GM18951 (cell line): ENCODE measurements at regions not wholly inside any gene's neighbourhood (a gene's known extent, or its start where the extent isn't known, plus 50 kb on each side); places are given as distances from the start of the nearest gene placed in this dataset.

Experiments
- POLR2A ChIP-seq: IDR thresholded peaks from 4 replicates; pipeline ENCODE4 v1.6.1; 2011; ENCODE audit warnings: mild to moderate bottlenecking; ENCODE audit not compliant: insufficient read length, insufficient read depth; ENCODE audit errors: extremely low read depth
- in situ Hi-C: fragments of 300-500 bp; cut with MboI; formaldehyde crosslinking; loops from one replicate; pipeline ENCODE4 v1.12.0; 2022; ENCODE audit warnings: low sequenced_read_pairs, mixed read lengths, inconsistent platforms; ENCODE audit not compliant: unreplicated experiment

DNA sequence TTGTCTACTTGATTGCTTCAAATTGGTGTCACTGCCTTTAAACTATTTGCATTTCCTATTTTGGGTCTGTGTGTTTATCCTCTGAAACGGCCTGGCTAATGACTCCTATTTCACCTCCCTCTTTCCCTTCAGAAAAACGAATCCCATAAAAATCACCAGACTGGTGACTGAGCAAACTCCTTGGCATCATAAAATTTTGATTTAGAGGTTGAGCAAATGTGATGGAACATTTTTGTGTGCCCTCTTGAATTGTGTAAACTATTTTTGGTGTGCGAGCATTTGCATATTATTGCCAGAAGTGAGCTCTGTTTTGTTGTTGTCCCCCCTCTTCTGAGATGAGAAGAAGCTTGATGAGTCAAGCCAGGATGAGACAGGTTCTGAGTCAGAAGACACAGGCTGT is 316.1 kb downstream of the AJAP1 start:
- in situ Hi-C loops: no loop called here
- TF ChIP-seq POLR2A: no peak

DNA sequence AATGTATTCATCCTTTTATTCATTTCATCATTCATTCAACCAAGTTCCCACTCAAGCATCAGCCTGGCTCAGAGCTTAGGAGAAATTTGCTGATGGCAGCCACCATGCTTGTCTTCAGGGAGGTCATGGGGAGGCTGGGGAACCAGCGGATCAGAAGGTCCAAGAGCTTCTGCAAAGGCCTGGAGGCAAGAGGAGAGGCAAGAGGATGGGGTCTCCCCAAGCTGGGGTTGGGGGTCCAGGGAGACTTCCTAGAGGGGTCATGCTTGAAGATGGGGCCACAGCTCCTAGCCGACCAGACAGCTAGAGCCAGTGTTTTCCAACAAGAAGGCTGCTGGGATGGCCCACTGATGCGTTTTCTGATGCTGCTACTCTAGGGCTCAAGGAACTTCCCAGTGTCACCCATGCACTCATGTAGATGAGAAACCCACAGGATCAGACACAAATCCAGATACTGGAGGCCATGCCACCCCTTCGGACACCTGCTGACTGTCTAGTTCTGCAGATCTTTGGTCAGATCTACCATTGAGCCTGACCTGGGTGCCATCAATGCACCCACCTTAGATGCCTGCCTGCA is 315.2 kb downstream of the AJAP1 start:
- no peak for TF ChIP-seq POLR2A
- in situ Hi-C loops: no loop called here

DNA sequence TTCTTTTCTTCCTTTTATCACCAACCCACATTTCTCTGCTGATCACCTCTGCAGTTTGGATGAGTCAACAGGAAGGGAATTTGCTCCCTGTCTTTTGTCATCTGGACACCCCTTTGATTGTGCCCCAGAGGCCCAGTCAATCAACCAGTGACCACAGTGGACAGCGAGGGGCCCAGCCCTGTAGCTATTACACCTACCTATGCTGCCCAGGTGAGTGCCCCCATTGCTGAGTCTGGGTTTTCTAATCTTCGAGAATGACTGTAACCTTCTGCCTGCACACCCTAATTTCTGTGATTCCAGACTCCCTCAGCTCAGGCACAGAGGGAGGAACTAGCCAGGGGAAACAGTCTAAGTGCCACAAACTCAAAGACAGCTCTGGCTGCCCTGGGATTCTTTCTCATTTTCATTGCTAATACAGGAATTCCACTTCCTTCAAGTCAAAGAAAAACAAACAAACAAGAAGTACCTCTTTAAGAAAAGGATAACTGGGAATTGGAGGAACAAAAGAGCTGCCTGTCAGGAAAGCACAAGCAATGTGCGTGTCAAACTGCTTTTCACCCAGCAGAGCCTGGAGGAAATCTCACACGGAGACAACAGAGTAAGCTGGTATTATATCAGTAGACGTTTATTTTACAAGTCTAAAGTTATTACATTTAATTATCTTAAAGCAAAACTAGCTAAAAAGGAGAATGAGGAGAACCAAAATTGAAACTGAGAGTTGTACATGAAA is 311.1 kb downstream of the AJAP1 start:
- no peak for TF ChIP-seq POLR2A
- in situ Hi-C loops: no loop called here

DNA sequence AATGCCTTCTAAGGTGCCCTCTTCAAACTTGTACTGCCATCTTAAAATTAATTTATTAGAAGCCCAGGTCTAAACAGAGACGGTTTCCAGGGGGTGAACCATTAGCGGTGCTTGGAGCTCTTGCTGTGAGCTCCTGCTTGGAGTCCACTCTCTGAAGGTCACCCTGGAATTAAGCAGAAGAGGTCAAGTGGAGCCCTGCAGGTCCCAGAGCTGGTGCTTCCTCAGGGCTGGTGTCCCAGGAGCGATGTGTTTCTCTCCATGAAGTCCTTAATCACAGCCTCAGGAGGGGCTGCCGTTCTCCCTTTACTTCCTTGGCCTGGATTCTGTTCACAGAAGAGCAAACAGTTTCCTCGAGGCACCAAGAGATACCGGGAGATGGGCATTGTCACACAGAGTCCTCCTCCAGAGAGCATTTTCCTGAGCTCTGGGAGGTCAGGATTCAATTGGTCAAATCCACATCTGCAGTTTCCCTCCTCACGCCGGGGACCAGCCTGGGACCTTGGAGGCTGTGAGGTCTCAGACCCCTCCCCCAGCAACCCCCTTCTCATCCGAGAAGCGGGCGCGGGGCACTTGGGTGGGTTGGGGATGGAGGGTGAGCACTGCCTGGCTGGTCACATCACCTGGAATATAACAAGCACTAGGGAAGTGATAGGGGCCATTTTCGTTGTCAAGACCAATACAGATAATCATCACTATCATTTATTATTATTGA is 310.4 kb downstream of the AJAP1 start:
- in situ Hi-C loops: no loop called here
- no peak for TF ChIP-seq POLR2A

DNA sequence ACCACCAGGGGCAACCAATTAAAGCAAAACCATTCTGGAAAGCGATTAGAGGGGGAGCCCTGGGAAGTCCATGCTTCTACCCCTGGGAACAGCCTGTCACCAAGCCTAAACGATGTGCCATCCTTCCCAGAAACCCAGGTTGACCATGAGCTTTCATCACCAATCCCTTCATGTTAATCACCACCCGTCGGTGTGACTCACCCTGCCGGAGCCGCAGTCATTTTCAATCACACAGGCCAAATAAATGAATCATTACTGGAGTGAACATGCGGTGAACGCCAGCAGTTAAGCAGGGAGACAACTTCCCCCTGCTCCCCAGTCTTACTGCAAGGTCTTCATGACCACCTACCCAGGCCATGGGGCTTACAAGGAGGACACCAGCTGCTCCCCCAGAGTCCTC is 308.8 kb downstream of the AJAP1 start:
- no peak for TF ChIP-seq POLR2A
- in situ Hi-C loops: no loop called here

DNA sequence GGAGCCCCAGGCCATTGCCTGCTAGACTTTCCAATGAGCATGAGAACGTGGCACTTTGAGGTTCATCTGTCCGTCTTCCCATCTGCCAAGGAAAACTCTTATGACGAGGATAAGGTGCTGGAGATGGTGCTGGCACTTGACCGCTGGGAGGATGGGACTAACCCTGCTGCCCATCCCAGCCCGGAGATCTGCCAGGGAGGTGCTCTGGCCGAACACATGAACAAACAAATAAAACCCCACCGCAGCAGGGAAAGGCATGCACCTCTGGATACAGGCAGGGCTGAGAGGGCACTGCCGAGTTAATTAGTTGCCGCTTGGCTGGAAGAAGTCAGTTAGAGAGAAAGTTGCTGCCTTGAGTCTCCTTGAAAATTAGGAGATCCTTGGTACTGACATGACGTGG is 308.4 kb downstream of the AJAP1 start:
- in situ Hi-C loops: no loop called here

DNA sequence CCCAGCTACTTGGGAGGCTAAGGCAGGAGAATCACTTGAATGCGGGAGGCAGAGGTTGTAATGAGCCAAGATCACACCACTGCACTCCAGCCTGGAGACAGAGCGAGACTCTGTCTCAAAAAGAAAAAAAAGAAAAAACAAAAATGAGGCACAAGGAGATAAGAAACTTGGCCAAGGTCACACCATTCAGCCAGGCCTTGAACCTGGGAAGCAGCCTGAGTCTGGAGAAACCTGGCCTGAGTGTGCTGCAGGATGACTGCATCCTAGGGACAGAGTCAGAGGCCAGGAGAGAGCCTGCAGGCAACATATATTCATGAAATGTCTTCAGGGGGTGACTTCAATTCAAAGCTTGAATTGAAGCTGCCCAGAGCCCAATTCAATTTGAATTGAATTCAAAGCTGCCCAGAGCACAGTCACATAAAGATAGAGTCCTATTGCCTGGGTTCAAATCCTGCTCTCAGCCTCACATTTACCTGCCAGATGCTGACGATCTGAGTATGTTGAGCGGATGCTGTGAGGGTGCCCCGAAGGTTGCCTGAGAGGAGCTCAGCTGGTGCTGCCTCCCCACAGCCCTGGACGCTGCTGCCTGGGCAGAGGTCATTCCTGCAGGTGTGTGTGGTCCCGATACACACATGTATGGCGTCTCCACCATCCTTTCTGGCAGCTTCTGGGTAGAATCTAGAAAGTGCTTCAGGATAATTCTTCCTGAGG is 307.7 kb downstream of the AJAP1 start:
- TF ChIP-seq POLR2A: no peak
- in situ Hi-C loops: no loop called here

More for the DNA sequence above, 308.4 kb downstream of the AJAP1 start:
- no peak for TF ChIP-seq POLR2A

DNA sequence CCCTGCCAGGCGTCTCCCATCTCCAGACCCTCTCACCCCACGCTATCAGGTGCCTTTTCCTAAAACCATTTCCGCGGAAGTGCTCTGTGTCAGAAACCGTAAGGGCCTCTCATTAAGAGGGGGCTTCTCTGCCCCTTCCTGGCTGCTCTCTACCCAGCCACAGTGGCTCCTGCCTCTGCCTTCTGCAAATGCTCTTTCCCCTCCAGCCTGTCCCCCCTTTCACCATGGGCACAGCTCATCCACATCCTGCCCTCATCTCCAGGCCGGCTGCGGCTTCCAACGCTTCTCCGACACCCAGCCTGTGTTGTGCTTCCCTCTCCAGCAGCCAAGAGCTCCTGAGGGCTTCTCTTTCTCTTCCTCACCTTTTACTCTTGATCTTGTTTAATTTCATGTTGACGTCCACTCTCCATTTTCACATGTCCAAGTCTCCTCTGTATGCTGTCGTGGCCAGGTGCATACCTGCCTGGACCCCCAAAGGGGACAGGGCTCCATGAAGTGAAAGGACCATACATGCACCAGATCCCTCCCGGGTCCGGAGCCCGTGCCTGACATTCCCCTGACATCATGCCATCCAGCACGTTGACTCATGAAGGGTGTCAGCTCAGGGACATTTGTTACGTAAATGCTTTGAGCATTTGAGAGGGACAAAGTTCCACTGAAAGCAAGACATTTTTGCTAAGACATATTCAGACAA is 306.5 kb downstream of the AJAP1 start:
- no peak for TF ChIP-seq POLR2A
- in situ Hi-C loops: no loop called here

DNA sequence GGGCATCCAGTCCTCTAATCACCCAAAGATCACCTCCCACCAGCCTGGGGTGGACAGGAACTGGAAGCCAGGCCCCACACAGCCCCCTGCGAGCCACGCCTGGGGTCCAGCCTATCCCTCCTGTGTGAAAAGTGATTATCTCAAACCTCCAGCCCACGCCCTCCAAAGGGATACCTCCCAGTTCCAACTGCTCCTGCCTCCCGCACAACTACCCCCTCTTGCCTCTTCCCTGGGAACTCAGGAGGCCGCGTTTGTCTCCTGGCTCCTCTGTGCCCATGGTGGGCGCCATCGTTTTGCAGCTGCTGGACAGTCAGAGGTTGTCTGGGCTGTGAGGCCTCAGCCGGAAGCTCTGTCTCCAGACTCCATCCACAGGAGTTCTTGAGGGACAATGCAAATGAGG is 305.9 kb downstream of the AJAP1 start:
- no peak for TF ChIP-seq POLR2A
- in situ Hi-C loops: no loop called here

DNA sequence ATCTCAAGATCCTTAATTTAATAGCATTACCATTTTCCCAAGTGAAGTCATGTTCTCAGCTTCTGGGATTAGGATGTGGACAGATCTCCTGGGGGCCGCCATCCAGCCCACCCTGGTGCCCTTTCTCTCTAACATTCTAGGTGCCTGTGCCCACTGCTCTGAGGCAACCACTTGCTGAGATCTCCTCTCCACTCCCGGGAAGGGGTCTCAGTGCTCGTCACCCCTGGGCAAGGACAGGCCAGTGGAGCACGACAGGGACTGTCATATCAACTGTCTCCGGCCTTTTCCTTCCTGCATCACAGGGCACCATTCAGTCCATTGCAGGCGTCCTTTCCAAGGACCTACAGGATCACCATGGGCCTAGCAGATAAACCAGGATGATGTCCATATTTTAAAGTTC is 304.8 kb downstream of the AJAP1 start:
- TF ChIP-seq POLR2A: no peak
- in situ Hi-C loops: no loop called here

DNA sequence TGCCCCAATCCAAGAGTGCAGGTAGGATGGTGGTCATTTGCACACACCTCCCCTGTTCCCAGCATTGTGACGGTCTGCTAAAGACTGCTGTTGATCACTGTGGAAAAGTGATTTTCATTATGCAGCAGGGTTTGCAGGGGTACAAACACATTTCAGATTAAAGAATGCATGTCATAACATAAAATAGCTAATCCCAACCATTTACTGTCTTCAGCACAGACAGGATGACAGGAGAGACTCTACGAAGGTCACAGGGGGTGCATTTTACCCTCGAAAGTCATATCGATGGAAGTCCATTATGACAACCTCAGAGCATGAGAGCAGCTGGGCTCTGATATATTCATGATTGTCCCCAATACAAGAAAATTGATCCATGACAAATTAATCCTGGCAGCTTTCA is 302.6 kb downstream of the AJAP1 start:
- in situ Hi-C loops: no loop called here
- TF ChIP-seq POLR2A: no peak

DNA sequence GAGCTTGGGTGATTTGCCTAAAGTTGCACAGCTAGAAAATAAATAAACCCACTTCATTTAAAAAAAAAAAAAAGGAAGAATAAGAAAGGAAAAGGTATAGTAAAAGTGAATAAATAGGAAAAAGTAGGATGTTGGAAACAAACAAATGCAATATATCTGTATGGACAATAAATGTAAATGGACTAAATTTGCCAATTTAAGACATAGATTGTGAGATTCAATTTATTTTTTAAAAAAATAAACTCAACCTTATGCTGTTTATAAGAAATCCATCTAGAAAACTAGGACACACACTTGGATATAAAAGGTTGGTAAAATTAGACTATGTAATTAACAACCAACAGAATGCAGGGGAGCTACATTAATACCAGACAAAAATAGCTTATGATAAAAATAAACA is 300.0 kb downstream of the AJAP1 start:
- in situ Hi-C loops: no loop called here

DNA sequence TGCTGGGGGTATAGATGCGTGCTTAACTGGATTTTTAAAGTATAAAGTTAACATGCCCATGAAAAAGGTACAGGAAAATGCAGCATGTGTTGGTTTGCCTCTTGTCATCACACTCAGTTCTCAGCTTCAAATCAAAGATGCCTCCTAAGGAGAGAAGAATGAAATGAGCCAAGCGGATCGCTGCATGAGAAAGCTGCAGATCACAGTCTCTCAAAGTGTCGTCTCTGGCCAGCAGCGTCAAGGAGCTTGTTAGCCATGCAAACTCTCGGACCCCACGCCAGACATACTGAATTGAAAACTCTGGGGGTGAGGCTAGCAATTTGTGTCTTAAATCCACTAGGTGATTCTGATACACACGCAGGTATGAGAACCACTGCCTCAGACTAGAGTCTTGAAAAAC is 297.2 kb downstream of the AJAP1 start:
- TF ChIP-seq POLR2A: no peak
- in situ Hi-C loops: no loop called here

More for the DNA sequence above, 300.0 kb downstream of the AJAP1 start:
- no peak for TF ChIP-seq POLR2A
